ENCODE measurements at regions not wholly inside any gene's neighbourhood (a gene's known extent, or its start where the extent isn't known, plus 50 kb on each side); places are given as distances from the start of the nearest gene placed in this dataset.

DNA sequence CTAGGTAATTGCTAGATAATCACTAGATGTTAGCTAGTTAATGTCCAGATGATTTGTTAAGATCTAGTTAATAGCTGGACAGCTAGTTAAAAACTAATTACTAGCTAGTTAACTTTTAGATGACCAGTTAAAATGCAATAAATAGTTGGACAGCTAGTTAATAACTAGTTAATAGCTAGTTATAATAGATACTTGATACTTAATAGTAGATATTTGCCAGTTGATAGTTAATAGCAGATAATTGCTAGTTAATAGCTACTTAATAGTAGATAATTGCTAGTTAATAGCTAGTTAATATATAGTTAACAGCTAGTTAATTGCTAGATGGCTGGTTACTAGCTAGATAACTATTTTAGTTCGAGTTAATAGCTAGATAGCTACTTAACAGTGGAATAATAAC lies 631.4 kb upstream of the CT83 start:
- Histone ChIP-seq H3K18ac (ENCODE audit: extremely low read depth, low read length) (no peak overlapping the region), H3K79me1 (ENCODE audit: low read depth, low read length) (no peaks in the 10 kb centered on the region), H3K56ac (replicated peaks; ENCODE audit: insufficient read length, low read depth, low read length) (no peak overlapping the region), H2BK15ac (ENCODE audit: low read length) (no peak overlapping the region), H2AK5ac (ENCODE audit: low read depth, low read length) (no peak overlapping the region), H3K27ac (ENCODE audit: low read depth, low read length) (no peak overlapping the region), H3K4me3 (ENCODE audit: extremely low read depth in 1 of 4, insufficient read depth in 2 of 4, low read depth in 3 of 4, low read length in 4 of 4) (no peak overlapping the region), H3K9me3 (ENCODE audit: insufficient read depth in 2 of 2, low read depth in 1 of 2, low read length in 1 of 2) (peaks cover 0 to 20% of the 10 kb centered on the region in 2 experiments; a peak in 1 of 4 replicates), H3K4ac (replicated peaks; ENCODE audit: insufficient read length, low read depth, low read length) (no peak overlapping the region), H4K8ac (ENCODE audit: extremely low read depth, insufficient read depth, low read length) (no peak overlapping the region), H3K27me3 (replicated peaks in 1 of 4; ENCODE audit: control insufficient read depth in 3 of 4, extremely low read depth in 1 of 4, insufficient read depth in 3 of 4, low read length in 3 of 4) (no peaks in the 10 kb centered on the region), H2BK12ac (ENCODE audit: low read depth, low read length) (no peak overlapping the region), H2AFZ (ENCODE audit: low read length) (no peak overlapping the region), H2BK5ac (ENCODE audit: low read depth, low read length) (no peak overlapping the region), H4K20me1 (replicated peaks in 1 of 2; ENCODE audit: control insufficient read depth in 1 of 2, insufficient read depth in 2 of 2, low read length in 2 of 2) (no peaks in the 10 kb centered on the region), H3K79me2 (ENCODE audit: control insufficient read depth in 1 of 2, insufficient read depth in 2 of 2, low read length in 2 of 2) (no peaks in the 10 kb centered on the region), H3K23me2 (ENCODE audit: low read depth, low read length) (no peaks in the 10 kb centered on the region), H3K23ac (ENCODE audit: insufficient read length) (no peak overlapping the region), H3K4me2 (ENCODE audit: insufficient read depth in 1 of 2, low read depth in 2 of 2, low read length in 2 of 2) (no peak overlapping the region), H3K4me1 (replicated peaks in 1 of 4; ENCODE audit: control insufficient read depth in 3 of 4, insufficient read depth in 4 of 4, low read length in 3 of 4) (no peaks in the 10 kb centered on the region), H3K9ac (replicated peaks in 1 of 4; ENCODE audit: extremely low read depth in 1 of 4, low read depth in 3 of 4, low read length in 3 of 4) (no peak overlapping the region), H3K36me3 (ENCODE audit: control insufficient read depth in 2 of 4, insufficient read depth in 4 of 4, low read length in 3 of 4) (no peaks in the 10 kb centered on the region), H2BK120ac (replicated peaks; ENCODE audit: low read depth, low read length) (no peak overlapping the region), H2BK20ac (ENCODE audit: low read length) (no peak overlapping the region), H4K5ac (ENCODE audit: insufficient read length, low read depth, low read length) (no peak overlapping the region), H3K14ac (ENCODE audit: insufficient read length) (no peak overlapping the region), H4K91ac (replicated peaks; ENCODE audit: insufficient read length, low read length) (no peak overlapping the region)
- CTCF ChIA-PET (ENCODE audit: partially characterized antibody), result interaction anchor here (1.1 kb wide), 1 partner anchor 429 kb away, joined by 3 read pairs; no protein-coding TSS in a partner anchor
- WGBS, 2 experiments (ENCODE audit: extremely low coverage in 1 of 2, insufficient coverage in 1 of 2, insufficient read length in 1 of 2, insufficient replicate concordance in 2 of 2, low coverage in 1 of 2, low lambda C conversion rate in 2 of 2, missing lambda C conversion rate in 1 of 2), result 91% methylated on average over 1 of the region's 1 CpG; no CpG with 5 or more reads in 1 of the 2 experiments
- peak; percentile 68; the same call in 1 of the 2 replicates for TF ChIP-seq BRCA1 (IDR thresholded peaks at IDR 0.05; ENCODE audit: low read depth, low read length)
- TF ChIP-seq, protein P1, sequence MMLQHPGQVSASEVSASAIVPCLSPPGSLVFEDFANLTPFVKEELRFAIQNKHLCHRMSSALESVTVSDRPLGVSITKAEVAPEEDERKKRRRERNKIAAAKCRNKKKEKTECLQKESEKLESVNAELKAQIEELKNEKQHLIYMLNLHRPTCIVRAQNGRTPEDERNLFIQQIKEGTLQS (IDR thresholded peaks at IDR 0.05; ENCODE audit: insufficient read depth, low read depth, low read length), result no peak
- FAIRE-seq (no peak), DNase-seq (ENCODE audit: low read depth in 1 of 2, low spot score in 2 of 2) (no peak)
- POLR2A ChIA-PET (ENCODE audit: partially characterized antibody), result no interaction called here

All from H1 (cell line).